ENCODE measurements at regions not wholly inside any gene's neighbourhood (a gene's known extent, or its start where the extent isn't known, plus 50 kb on each side); places are given as distances from the start of the nearest gene placed in this dataset.
A peak's percentile ranks its signal among the peaks of the same experiment; 100 is the strongest.

DNA sequence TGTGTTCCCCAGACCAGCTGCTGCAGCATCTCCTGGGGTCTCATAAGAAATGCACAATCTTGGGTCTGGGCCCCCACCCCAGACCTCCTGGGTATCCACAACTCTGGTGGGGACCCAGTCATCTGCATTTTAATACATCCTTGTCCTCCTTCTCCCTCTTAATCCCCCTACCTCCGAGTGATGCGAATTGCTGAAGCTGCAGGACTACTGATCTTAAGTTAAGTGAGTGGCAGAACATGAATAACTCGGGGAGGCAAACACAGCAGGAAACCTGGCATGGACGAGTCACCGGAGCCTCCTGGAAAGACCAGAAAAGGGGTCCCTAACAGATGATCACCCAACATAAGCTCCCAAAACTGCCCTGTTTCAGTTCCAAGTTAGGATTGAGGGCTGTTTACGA is 283.2 kb upstream of the MGAT5 start:
- no peak for DNase-seq
- no peaks in the 10 kb centered on the region for H3K27me3 ChIP-seq
- H3K4me3 ChIP-seq = no peak overlapping the region
- peaks cover 0 to 13% (median 4%) of the 10 kb centered on the region in 4 donors for H3K4me1 ChIP-seq
- WGBS, 2 donors = 76 to 90% methylated on average over 6 of the region's 6 CpGs
- intact Hi-C loops (cut with DNase I) = no loop called here
- no peaks in the 10 kb centered on the region for H3K36me3 ChIP-seq
- TF ChIP-seq, protein P1, sequence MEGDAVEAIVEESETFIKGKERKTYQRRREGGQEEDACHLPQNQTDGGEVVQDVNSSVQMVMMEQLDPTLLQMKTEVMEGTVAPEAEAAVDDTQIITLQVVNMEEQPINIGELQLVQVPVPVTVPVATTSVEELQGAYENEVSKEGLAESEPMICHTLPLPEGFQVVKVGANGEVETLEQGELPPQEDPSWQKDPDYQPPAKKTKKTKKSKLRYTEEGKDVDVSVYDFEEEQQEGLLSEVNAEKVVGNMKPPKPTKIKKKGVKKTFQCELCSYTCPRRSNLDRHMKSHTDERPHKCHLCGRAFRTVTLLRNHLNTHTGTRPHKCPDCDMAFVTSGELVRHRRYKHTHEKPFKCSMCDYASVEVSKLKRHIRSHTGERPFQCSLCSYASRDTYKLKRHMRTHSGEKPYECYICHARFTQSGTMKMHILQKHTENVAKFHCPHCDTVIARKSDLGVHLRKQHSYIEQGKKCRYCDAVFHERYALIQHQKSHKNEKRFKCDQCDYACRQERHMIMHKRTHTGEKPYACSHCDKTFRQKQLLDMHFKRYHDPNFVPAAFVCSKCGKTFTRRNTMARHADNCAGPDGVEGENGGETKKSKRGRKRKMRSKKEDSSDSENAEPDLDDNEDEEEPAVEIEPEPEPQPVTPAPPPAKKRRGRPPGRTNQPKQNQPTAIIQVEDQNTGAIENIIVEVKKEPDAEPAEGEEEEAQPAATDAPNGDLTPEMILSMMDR (IDR thresholded peaks at IDR 0.05) = no peak
- TF ChIP-seq POLR2AphosphoS5 (IDR thresholded peaks at IDR 0.05) (no peak), EP300 (IDR thresholded peaks at IDR 0.05) (no peak), POLR2A (IDR thresholded peaks at IDR 0.05) (no peak)
- H3K27ac ChIP-seq = no peak overlapping the region
- H3K9me3 ChIP-seq = no peaks in the 10 kb centered on the region

DNA sequence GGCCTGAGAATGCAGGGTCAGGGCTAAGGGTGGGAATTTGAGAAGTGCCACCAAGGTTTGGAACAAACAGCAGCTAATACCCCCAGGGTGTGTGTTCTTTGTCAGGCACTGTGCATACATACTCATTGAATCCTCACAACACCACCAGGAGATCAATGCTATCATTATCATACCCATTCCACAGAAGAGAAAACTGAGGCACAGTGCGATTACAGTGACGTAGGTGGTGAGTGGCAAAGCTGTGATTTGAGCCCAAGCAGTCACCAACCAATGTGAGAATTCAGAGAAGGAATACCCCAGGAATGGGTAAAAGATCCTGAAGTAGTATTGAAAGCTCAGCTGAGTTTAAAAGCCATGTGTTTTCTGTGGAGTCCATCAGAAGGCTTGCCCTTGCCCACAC is 281.6 kb upstream of the MGAT5 start:
- Histone ChIP-seq H3K9me3 (no peaks in the 10 kb centered on the region), H3K4me3 (no peak overlapping the region), H3K36me3 (no peaks in the 10 kb centered on the region), H3K27ac (peak overlapping the region in 1 of 4 donors; percentile 58), H3K27me3 (no peaks in the 10 kb centered on the region), H3K4me1 (peaks cover 0 to 13% (median 4%) of the 10 kb centered on the region in 4 donors)
- 90 to 92% methylated on average over 2 of the region's 2 CpGs for WGBS, 2 donors
- DNase-seq = no peak
- intact Hi-C loops (cut with DNase I) = no loop called here
- TF ChIP-seq EP300 (IDR thresholded peaks at IDR 0.05) (no peak), POLR2A (IDR thresholded peaks at IDR 0.05) (no peak), POLR2AphosphoS5 (IDR thresholded peaks at IDR 0.05) (no peak)
- TF ChIP-seq, protein P1 (IDR thresholded peaks at IDR 0.05) = no peak

DNA sequence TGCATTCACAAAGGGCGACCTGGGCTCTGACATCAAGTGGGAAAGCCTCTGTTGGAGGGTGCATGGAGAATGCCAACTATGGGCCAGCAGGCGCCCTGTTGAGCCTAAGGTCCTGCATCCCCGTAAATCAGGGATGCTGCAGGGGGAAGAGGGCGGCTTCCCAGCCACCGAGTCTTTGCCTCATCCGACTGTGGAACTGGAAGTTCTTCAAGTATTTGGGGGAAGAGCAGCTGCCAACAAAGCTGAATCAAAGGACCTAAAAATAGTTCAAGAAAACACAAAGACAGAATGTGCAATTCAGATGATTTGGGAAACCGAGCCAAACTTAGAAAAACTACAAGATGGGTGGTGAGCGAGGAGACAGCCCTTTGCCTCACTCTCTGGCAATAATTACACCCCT is 281.1 kb upstream of the MGAT5 start:
- no peaks in the 10 kb centered on the region for H3K36me3 ChIP-seq
- 77 to 81% methylated on average over 8 of the region's 8 CpGs for WGBS, 2 donors
- no peak for DNase-seq
- no peak overlapping the region for H3K4me3 ChIP-seq
- H3K9me3 ChIP-seq = no peaks in the 10 kb centered on the region
- H3K27me3 ChIP-seq = no peaks in the 10 kb centered on the region
- H3K4me1 ChIP-seq = peaks cover 0 to 13% (median 4%) of the 10 kb centered on the region in 4 donors
- TF ChIP-seq POLR2A (IDR thresholded peaks at IDR 0.05) (no peak), EP300 (IDR thresholded peaks at IDR 0.05) (no peak), POLR2AphosphoS5 (IDR thresholded peaks at IDR 0.05) (no peak)
- TF ChIP-seq, protein P1 (IDR thresholded peaks at IDR 0.05) = no peak
- peak overlapping the region in 1 of 4 donors; percentile 58 for H3K27ac ChIP-seq
- intact Hi-C loops (cut with DNase I) = no loop called here

DNA sequence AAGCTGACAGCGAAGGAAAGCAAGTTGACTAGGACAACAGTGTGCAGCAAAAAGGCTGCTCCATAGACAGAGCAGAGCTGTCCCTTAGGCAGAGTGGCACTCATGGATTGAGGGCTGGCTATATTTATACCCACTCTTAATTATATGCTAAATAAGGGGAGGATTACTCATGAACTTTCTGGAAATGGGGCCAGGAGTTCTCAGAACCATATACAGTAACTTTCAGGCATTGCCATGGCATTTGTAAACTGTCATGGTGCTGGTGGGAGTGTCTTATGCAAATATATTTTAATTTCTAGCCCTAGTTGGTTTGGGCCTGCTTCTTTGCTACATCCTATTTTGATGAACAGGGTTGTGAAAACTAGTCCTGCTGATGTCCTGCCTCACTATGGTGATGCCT is 279.5 kb upstream of the MGAT5 start:
- TF ChIP-seq, protein P1 (IDR thresholded peaks at IDR 0.05) = no peak
- TF ChIP-seq EP300 (IDR thresholded peaks at IDR 0.05) (no peak), POLR2AphosphoS5 (IDR thresholded peaks at IDR 0.05) (no peak), POLR2A (IDR thresholded peaks at IDR 0.05) (no peak)
- WGBS, 2 donors = 94 to 98% methylated on average over 1 of the region's 1 CpG
- Histone ChIP-seq H3K4me3 (no peak overlapping the region), H3K27me3 (no peaks in the 10 kb centered on the region), H3K27ac (no peak overlapping the region), H3K36me3 (no peaks in the 10 kb centered on the region), H3K4me1 (peaks cover 0 to 13% (median 4%) of the 10 kb centered on the region in 4 donors), H3K9me3 (no peaks in the 10 kb centered on the region)
- no peak for DNase-seq
- intact Hi-C loops (cut with DNase I) = no loop called here

DNA sequence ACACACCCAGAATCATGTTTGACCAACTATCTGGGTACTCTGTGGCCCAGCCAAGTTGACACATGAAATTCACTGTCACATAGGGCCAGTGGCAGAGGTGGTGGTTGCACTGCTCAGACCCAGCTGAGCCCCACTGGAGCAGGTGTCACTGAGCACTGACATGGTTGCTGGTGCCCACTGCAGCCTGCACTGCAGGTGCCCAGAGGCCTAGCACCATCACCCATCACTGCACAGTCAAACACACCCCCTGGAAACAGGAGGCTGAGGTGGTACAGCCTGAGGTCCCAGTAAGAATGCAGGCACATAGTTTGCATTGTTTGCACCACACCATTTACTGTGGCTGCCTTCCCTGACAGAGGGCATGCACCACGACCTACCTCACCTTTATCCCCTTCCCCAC is 278.7 kb upstream of the MGAT5 start:
- H3K27me3 ChIP-seq = no peaks in the 10 kb centered on the region
- no peak overlapping the region for H3K27ac ChIP-seq
- H3K9me3 ChIP-seq = no peaks in the 10 kb centered on the region
- intact Hi-C loops (cut with DNase I) = no loop called here
- 0% methylated on average over 1 of the region's 1 CpG for WGBS, 2 donors
- H3K36me3 ChIP-seq = no peaks in the 10 kb centered on the region
- peaks cover 0 to 13% (median 4%) of the 10 kb centered on the region in 4 donors for H3K4me1 ChIP-seq
- H3K4me3 ChIP-seq = no peak overlapping the region
- TF ChIP-seq, protein P1 (IDR thresholded peaks at IDR 0.05) = no peak
- TF ChIP-seq EP300 (IDR thresholded peaks at IDR 0.05) = no peak
- no peak for TF ChIP-seq POLR2AphosphoS5 (IDR thresholded peaks at IDR 0.05)
- DNase-seq = no peak
